ENCODE measurements at regions not wholly inside any gene's neighbourhood (a gene's known extent, or its start where the extent isn't known, plus 50 kb on each side); places are given as distances from the start of the nearest gene placed in this dataset.
"Not testable (repeated sequence)": the region's sequence is repeated elsewhere in the genome, so short reads cannot be mapped to it uniquely, and the experiment has no call there.

- DNase-seq (ENCODE audit: low spot score), result no peak
Measured at GRCh38 chr2:215794829-215795546, 218.4 kb downstream of the MREG start.

GRCh38 chr2:215793747-215794595 is 219.4 kb downstream of the MREG start:
- DNase-seq (ENCODE audit: low spot score), result peak; percentile 50

GRCh38 chr2:215791481-215791937 is 221.8 kb downstream of the MREG start:
- DNase-seq (ENCODE audit: low spot score), result no peak

GRCh38 chr2:215790523-215791421 is 222.6 kb downstream of the MREG start:
- no peak for DNase-seq (ENCODE audit: low spot score)

GRCh38 chr2:215787565-215788178 is 225.7 kb downstream of the MREG start:
- no peak for DNase-seq (ENCODE audit: low spot score)

GRCh38 chr2:215787025-215787424 is 226.3 kb downstream of the MREG start:
- DNase-seq (ENCODE audit: low spot score), result no peak

- peak; percentile 37 for DNase-seq (ENCODE audit: low spot score)
Measured at GRCh38 chr2:215784371-215784783, 229.0 kb downstream of the MREG start.

- not testable (repeated sequence) for DNase-seq (ENCODE audit: low spot score)
Measured at GRCh38 chr2:215783640-215784039, 229.7 kb downstream of the MREG start.

- no peak for DNase-seq (ENCODE audit: low spot score)
Measured at GRCh38 chr2:215782965-215783364, 230.4 kb downstream of the MREG start.

GRCh38 chr2:215782295-215782694 is 231.1 kb downstream of the MREG start:
- no peak for DNase-seq (ENCODE audit: low spot score)

- no peak for DNase-seq (ENCODE audit: low spot score)
Measured at GRCh38 chr2:215780907-215781685, 232.3 kb downstream of the MREG start.

GRCh38 chr2:215780313-215780712 is 233.0 kb downstream of the MREG start:
- DNase-seq (ENCODE audit: low spot score), result no peak

- DNase-seq (ENCODE audit: low spot score), result no peak
Measured at GRCh38 chr2:215779912-215780311, 233.4 kb downstream of the MREG start.

GRCh38 chr2:215777465-215778044 is 235.8 kb downstream of the MREG start:
- DNase-seq (ENCODE audit: low spot score), result no peak

- DNase-seq (ENCODE audit: low spot score), result no peak
Measured at GRCh38 chr2:215775106-215775505, 238.2 kb downstream of the MREG start.

- peak; percentile 60 for DNase-seq (ENCODE audit: low spot score)
Measured at GRCh38 chr2:215773728-215774127, 239.6 kb downstream of the MREG start.

- DNase-seq (ENCODE audit: low spot score), result no peak
Measured at GRCh38 chr2:215772634-215773563, 240.5 kb downstream of the MREG start.

- DNase-seq (ENCODE audit: low spot score), result no peak
Measured at GRCh38 chr2:215772003-215772402, 241.3 kb downstream of the MREG start.

- DNase-seq (ENCODE audit: low spot score), result no peak
Measured at GRCh38 chr2:215771241-215771640, 242.1 kb downstream of the MREG start.
